Kidney (tissue), 13 donors: ENCODE measurements at regions not wholly inside any gene's neighbourhood (a gene's known extent, or its start where the extent isn't known, plus 50 kb on each side); places are given as distances from the start of the nearest gene placed in this dataset.

ENCODE experiments used
- DNase-seq, 5 donors: peaks; one replicate each; pipeline ENCODE4 v3.0.0-alpha.2; 2013 to 2020
- FAIRE-seq: peaks from 2 replicates; lab custom pipeline; 2012; peaks lifted over from hg19 to GRCh38; lab: Jason Lieb, UNC
- H3K27ac ChIP-seq, 2 donors: one replicate each; pipeline ENCODE4 v1.7.0; 2013; ENCODE audit warnings: low read depth in 2 of 2, low read length in 2 of 2, inconsistent platforms in 1 of 2
- H3K27me3 ChIP-seq: one replicate; pipeline ENCODE4 v1.7.1; 2013; ENCODE audit warnings: low read length, inconsistent platforms; ENCODE audit not compliant: control insufficient read depth, insufficient read depth
- H3K36me3 ChIP-seq, 3 donors: one replicate each; pipeline versions ENCODE4 v1.7.0 to v1.7.1; 2013; ENCODE audit warnings: low read length in 3 of 3, control low read depth in 1 of 3, inconsistent platforms in 1 of 3; ENCODE audit not compliant: insufficient read depth in 3 of 3, control insufficient read depth in 2 of 3
- H3K4me1 ChIP-seq, 3 donors: one replicate each; pipeline versions ENCODE4 v1.7.0 to v1.7.1; 2013; ENCODE audit warnings: low read length in 3 of 3, inconsistent platforms in 1 of 3, low read depth in 1 of 3; ENCODE audit not compliant: control insufficient read depth in 2 of 3, insufficient read depth in 2 of 3
- H3K4me3 ChIP-seq, 3 donors: one replicate each; pipeline versions ENCODE4 v1.7.0 to v1.8.1; 2013; ENCODE audit warnings: low read length in 3 of 3, control low read depth in 1 of 3, inconsistent platforms in 1 of 3
- H3K9ac ChIP-seq, 3 donors: one replicate each; pipeline versions ENCODE4 v1.7.0 to v1.7.1; 2013; ENCODE audit warnings: low read length in 3 of 3, control low read depth in 1 of 3, inconsistent platforms in 1 of 3
- H3K9me3 ChIP-seq, 3 donors: one replicate each; pipeline versions ENCODE4 v1.7.0 to v1.7.1; 2013; ENCODE audit warnings: low read length in 3 of 3, control low read depth in 1 of 3, inconsistent platforms in 1 of 3; ENCODE audit not compliant: control insufficient read depth in 2 of 3, insufficient read depth in 1 of 3
- intact Hi-C: fragments of 100-400 bp; cut with DNase I; formaldehyde crosslinking; loops from one replicate; pipeline ENCODE4 v1.11.1; 2022
- TF ChIP-seq, protein P1 (sequence below): IDR thresholded peaks from 3 replicates; pipeline ENCODE4 v1.5.1; 2012; ENCODE audit warnings: mild to moderate bottlenecking, moderate library complexity, borderline replicate concordance; ENCODE audit not compliant: insufficient read depth; ENCODE audit errors: extremely low read depth
- donor health status: control.
- donor health status: control.
- donor health status: control.
- donor health status: control.
- donor health status: control.
- donor health status: DM: yes; HTN: yes; CAD: no.
- donor health status: Normal renal cell carcinoma (clear cell type).

DNA sequence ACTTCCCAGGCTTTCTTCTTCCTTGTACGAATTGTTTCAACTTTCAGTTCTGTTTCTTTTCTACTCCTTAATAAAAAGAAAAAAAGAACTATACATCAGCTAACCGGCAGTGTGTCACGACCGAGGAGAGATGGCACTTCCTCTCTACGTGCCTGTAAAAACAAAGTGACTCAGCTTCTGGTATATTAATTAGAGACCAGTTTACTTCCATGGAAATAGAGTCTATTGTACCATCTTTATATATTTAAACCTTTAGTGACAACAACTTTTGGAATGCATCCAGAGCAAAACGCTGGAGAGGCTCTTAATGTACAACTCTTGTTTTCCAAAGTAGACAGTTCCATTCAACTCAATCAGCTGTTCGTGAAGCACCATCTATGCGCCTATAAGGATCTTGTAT is 94.5 kb upstream of the LIFR start:
- TF ChIP-seq, protein P1, sequence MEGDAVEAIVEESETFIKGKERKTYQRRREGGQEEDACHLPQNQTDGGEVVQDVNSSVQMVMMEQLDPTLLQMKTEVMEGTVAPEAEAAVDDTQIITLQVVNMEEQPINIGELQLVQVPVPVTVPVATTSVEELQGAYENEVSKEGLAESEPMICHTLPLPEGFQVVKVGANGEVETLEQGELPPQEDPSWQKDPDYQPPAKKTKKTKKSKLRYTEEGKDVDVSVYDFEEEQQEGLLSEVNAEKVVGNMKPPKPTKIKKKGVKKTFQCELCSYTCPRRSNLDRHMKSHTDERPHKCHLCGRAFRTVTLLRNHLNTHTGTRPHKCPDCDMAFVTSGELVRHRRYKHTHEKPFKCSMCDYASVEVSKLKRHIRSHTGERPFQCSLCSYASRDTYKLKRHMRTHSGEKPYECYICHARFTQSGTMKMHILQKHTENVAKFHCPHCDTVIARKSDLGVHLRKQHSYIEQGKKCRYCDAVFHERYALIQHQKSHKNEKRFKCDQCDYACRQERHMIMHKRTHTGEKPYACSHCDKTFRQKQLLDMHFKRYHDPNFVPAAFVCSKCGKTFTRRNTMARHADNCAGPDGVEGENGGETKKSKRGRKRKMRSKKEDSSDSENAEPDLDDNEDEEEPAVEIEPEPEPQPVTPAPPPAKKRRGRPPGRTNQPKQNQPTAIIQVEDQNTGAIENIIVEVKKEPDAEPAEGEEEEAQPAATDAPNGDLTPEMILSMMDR = no peak
- peak overlapping the region in 2 of 3 donors; percentile 12 to 13 for H3K9ac ChIP-seq
- peaks cover 0 to 6% (median 0%) of the 10 kb centered on the region in 3 donors for H3K4me1 ChIP-seq
- no peaks in the 10 kb centered on the region for H3K9me3 ChIP-seq
- no peaks in the 10 kb centered on the region for H3K36me3 ChIP-seq
- intact Hi-C loops = no loop called here
- peak in 1 of 5 donors; percentile 61 for DNase-seq
- no peak overlapping the region for H3K27ac ChIP-seq
- peak overlapping the region in 2 of 3 donors; percentile 43 to 45 for H3K4me3 ChIP-seq
- H3K27me3 ChIP-seq = no peaks in the 10 kb centered on the region
- no peak for FAIRE-seq

DNA sequence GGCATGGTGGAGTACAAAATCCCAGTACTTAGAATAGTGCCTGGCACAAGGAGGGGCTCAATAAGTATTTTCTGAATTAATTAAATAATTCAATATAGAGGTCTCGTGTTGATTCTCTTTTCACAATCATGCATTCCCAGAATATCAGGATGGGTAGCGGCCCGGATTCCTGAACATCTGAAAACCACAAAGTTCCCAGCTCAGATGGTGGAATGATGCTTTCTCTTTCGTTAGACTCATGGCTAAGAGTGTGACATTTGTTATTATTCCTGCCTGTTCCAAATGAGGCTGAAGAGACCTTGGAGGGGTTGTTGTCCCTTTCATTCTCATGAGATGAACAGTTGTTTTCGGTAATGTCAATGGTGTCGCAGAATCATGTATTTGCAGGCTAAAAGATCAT is 95.4 kb upstream of the LIFR start:
- no peaks in the 10 kb centered on the region for H3K9me3 ChIP-seq
- intact Hi-C loops = no loop called here
- DNase-seq (no peak), FAIRE-seq (no peak)
- H3K4me3 ChIP-seq = no peak overlapping the region
- no peaks in the 10 kb centered on the region for H3K36me3 ChIP-seq
- peaks cover 0 to 6% (median 0%) of the 10 kb centered on the region in 3 donors for H3K4me1 ChIP-seq
- no peaks in the 10 kb centered on the region for H3K27me3 ChIP-seq
- H3K9ac ChIP-seq = no peak overlapping the region
- no peak overlapping the region for H3K27ac ChIP-seq
- TF ChIP-seq, protein P1 = no peak

- Histone ChIP-seq H3K4me3 (no peak overlapping the region), H3K36me3 (no peaks in the 10 kb centered on the region), H3K9ac (no peak overlapping the region), H3K4me1 (peaks cover 0 to 6% (median 0%) of the 10 kb centered on the region in 3 donors), H3K27me3 (no peaks in the 10 kb centered on the region), H3K9me3 (no peaks in the 10 kb centered on the region), H3K27ac (no peak overlapping the region)
- DNase-seq = no peak
- TF ChIP-seq, protein P1 = no peak
- intact Hi-C loops = no loop called here
- FAIRE-seq = no peak
These were observed 96.9 kb upstream of the LIFR start for GRCh38 chr5:38653389-38653788.

DNA sequence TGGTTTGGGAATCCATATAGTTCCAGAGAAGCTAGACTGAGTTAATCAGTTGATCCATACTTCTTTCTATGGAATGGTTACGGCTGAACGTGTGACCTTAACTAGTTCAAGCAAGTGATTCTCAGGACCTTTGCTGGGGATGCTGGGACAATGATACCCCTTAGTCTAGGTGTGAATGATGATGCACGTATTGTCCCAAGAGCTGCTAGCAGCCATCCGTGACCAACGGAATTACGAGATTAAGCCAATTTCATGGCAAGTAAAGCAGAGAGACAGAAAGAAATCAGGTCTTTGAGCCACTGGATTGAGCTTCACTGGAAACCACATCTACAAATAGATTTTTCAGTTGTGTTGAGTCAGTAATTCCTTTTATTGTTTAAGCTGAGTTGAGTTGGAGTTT is 99.2 kb upstream of the LIFR start:
- Histone ChIP-seq H3K27ac (no peak overlapping the region), H3K27me3 (no peaks in the 10 kb centered on the region), H3K9ac (no peak overlapping the region), H3K4me1 (peaks cover 0 to 6% (median 0%) of the 10 kb centered on the region in 3 donors), H3K36me3 (no peaks in the 10 kb centered on the region), H3K4me3 (no peak overlapping the region), H3K9me3 (no peaks in the 10 kb centered on the region)
- TF ChIP-seq, protein P1 = no peak
- DNase-seq = no peak
- intact Hi-C loops = no loop called here
- FAIRE-seq = no peak
